AG09309 (cell line): ENCODE measurements at regions not wholly inside any gene's neighbourhood (a gene's known extent, or its start where the extent isn't known, plus 50 kb on each side); places are given as distances from the start of the nearest gene placed in this dataset.
"Not testable (repeated sequence)": the region's sequence is repeated elsewhere in the genome, so short reads cannot be mapped to it uniquely, and the experiment has no call there.

Source experiments
- DNase-seq: peaks from one replicate; pipeline ENCODE4 v3.0.0-alpha.2; 2010; ENCODE audit warnings: low read depth
- H3K4me3 ChIP-seq: 2 replicates; pipeline ENCODE4 v1.5.1; 2011; ENCODE audit warnings: mild to moderate bottlenecking, low read depth, low read length, moderate library complexity; ENCODE audit not compliant: control insufficient read depth
- CTCF ChIP-seq: IDR thresholded peaks from 2 replicates; pipeline ENCODE4 v1.5.1; 2011; ENCODE audit warnings: mild to moderate bottlenecking, low read depth, low read length, inconsistent platforms; ENCODE audit not compliant: insufficient read depth, control insufficient read depth; ENCODE audit errors: missing control alignments

DNA sequence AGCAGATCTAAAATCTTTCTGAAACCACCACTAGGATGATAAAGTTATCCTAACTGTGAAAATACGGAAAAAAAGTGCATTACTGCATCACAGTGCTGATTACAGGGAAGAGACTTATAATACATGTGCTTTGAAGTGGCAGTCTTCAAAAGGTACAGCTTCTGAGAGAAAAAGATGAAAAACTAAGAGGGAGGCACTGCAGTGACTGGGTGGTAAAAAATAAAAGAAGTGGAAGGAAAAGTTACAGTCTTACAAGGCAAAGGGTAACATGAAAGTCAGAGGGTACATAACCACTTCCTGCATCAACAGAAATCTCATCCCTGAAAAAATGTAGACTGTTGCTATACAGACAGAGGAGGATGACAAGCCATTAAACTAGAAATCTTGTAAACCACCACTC is 465.3 kb downstream of the ACTR3B start:
- DNase-seq, result no peak
- no peak for TF ChIP-seq CTCF
- no peak overlapping the region for H3K4me3 ChIP-seq

GRCh38 chr7:153245136-153245535 is 485.6 kb downstream of the ACTR3B start:
- DNase-seq, H3K4me3 ChIP-seq: not testable (repeated sequence)

DNA sequence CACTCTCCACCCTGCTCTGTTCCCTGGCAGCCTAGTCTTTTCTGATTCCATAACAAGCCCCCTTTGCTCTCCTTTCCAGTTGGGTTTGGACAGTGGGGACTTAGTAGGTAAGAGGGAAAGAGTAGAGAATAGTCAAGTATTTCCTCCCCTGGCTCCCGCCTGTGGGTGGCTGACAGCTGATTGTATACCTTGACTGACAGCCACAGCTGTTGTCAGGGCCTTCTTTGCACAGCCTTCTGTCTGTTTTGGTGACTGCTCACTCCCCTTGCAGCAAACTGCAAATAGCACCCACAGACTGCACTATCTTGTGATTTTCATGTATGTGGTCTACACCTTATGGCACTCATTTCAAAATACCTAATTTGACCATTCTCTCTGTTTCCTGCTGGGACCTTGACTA is 486.3 kb downstream of the ACTR3B start:
- H3K4me3 ChIP-seq, result no peak overlapping the region
- DNase-seq, result no peak
- TF ChIP-seq CTCF, result no peak

GRCh38 chr7:153247926-153248325 is 488.4 kb downstream of the ACTR3B start:
- H3K4me3 ChIP-seq, result no peak overlapping the region
- TF ChIP-seq CTCF, result no peak
- DNase-seq, result no peak

DNA sequence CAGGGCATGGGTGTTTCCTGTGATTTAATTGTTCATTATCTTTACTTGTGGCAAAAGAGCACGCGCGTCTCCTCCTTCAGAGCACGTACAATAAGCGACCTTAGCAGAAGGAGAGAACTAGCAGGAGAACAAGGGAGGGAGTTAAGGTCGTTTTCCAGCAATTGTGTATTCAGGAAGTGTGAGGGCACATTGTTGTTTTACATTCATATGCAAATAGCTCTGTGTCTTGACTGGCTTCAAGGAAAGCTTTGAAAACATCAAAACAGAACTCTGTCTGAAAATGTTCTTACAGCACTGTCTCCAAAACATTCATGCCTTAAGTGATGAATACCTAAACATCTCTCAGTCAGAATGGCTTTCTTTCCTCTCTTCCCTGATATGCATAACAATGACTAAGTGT is 499.1 kb downstream of the ACTR3B start:
- TF ChIP-seq CTCF, result no peak
- H3K4me3 ChIP-seq, result no peak overlapping the region
- no peak for DNase-seq

- no peak for TF ChIP-seq CTCF
- no peak overlapping the region for H3K4me3 ChIP-seq
- DNase-seq, result no peak
Observed at GRCh38 chr7:153276394-153276793, 516.8 kb downstream of the ACTR3B start.

GRCh38 chr7:153286763-153287162 is 527.2 kb downstream of the ACTR3B start:
- H3K4me3 ChIP-seq, result no peak overlapping the region
- DNase-seq, result no peak
- TF ChIP-seq CTCF, result no peak
